ENCODE measurements at regions not wholly inside any gene's neighbourhood (a gene's known extent, or its start where the extent isn't known, plus 50 kb on each side); places are given as distances from the start of the nearest gene placed in this dataset.

DNA sequence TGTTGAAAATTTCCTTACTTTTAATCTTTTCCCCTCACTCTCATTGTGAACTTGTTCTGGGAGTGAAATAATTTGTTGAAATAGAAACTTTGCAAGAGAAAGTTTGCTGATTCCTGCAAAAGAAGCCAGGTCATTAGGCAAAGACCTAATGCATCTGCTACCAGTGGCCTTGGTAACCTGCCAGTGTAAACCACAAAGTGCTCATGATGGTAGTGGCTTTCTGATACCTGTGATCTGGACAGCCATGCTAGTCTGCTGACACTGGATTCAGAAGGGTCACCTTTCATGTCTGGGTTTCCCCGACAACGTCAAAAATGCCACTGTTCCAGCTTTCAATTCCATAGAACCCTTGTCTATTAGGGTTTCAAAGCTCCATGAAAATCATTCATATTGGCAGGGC lies 123.7 kb upstream of the MCTP2 start:
- TF ChIP-seq, protein P1, sequence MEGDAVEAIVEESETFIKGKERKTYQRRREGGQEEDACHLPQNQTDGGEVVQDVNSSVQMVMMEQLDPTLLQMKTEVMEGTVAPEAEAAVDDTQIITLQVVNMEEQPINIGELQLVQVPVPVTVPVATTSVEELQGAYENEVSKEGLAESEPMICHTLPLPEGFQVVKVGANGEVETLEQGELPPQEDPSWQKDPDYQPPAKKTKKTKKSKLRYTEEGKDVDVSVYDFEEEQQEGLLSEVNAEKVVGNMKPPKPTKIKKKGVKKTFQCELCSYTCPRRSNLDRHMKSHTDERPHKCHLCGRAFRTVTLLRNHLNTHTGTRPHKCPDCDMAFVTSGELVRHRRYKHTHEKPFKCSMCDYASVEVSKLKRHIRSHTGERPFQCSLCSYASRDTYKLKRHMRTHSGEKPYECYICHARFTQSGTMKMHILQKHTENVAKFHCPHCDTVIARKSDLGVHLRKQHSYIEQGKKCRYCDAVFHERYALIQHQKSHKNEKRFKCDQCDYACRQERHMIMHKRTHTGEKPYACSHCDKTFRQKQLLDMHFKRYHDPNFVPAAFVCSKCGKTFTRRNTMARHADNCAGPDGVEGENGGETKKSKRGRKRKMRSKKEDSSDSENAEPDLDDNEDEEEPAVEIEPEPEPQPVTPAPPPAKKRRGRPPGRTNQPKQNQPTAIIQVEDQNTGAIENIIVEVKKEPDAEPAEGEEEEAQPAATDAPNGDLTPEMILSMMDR (IDR thresholded peaks at IDR 0.05): no peak
- no peak for ATAC-seq (ENCODE audit: low FRiP score)

DNA sequence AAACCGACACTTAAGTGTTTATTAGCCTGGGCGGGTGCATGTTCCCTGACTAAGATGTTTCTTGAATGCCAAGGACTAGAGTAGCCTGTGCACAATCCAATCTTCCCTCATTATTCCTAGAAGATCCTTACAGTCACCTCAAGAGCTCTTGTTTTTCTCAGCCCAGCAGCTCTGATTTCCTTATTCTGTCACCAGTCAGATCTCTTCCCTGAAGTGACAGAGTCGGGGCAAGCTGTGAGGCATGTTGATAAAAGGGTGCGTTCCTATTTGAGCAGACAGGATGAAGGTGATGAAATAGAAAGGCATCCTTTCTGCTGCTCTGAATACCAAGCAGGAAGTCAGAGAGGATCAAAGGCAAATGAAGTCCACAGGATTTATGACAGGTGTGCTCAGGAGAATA lies 125.6 kb upstream of the MCTP2 start:
- no peak for ATAC-seq (ENCODE audit: low FRiP score)
- TF ChIP-seq, protein P1 (IDR thresholded peaks at IDR 0.05): no peak
- DNase-seq (ENCODE audit: low spot score): no peak

More for the DNA sequence above, 123.7 kb upstream of the MCTP2 start:
- DNase-seq (ENCODE audit: low spot score): no peak

DNA sequence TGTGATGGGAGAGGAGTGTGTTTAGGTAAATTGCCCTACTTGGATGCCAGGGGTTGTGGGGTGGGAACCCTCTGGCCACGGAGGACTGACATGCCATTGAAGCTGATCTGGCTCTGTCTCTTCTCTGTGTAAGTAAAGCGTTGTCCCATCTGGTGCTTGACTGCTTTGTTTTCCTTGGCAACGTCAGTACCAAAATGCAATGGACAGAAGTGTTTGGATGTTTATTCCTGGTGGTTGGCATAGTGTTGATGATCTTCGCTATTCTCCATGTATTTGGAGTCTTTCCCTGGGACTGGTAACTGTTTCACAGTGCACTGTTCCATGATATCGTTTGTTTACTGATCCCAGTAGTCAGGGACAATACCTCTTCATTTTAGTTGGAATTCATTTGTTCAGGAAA lies 130.5 kb upstream of the MCTP2 start:
- no peak for ATAC-seq (ENCODE audit: low FRiP score)
- TF ChIP-seq, protein P1 (IDR thresholded peaks at IDR 0.05): no peak
- no peak for DNase-seq (ENCODE audit: low spot score)

DNA sequence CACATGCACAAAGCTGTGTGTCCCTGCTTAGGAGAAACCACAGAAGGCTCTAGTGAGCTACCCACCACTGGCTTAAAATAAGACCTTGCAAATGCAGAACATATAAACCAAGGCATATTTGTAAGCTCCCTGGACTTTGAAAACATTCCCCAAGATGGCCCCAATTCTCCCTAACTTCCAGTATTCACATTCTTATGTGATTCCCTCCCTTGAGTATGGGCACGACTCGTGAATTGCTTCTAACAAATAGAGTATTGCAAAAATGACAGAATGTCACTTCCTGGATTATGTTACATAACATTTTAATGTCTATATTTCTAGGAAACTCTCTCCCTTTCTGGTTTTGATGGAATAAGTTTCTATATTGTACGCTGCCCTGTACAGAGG lies 131.8 kb upstream of the MCTP2 start:
- ATAC-seq (ENCODE audit: low FRiP score) (no peak), DNase-seq (ENCODE audit: low spot score) (no peak)
- TF ChIP-seq, protein P1 (IDR thresholded peaks at IDR 0.05): no peak

DNA sequence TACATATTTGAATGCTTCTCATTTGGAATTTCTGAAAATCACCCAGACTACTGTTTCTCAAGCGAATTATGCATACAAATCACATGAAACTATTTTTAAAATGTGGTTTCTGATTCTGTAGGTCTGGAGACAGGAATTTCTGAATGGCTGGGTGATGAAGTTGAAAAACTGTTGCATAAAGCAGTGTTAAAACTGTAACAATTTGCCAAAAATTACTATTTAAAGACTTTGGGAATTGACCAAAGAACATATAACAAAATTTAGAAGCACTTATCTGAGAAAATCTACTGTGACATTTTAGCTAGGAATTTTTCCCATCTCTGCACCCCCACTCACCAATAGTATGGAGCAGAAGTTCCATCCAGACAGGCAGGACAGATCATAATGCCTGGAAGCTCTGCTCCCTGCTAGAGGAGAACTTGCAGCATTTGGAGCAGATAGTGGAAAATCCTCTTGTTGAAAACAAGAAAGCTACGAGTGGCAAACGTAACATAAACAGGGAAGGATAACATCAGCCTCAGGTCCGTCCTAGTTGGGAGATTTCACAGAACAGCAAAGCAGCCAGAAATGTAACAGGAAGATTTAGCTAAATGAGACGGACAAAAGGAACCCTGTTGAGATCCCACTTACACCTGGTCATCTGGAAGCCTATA lies 132.3 kb upstream of the MCTP2 start:
- ATAC-seq (ENCODE audit: low FRiP score) (no peak), DNase-seq (ENCODE audit: low spot score) (no peak)
- TF ChIP-seq, protein P1 (IDR thresholded peaks at IDR 0.05): no peak

DNA sequence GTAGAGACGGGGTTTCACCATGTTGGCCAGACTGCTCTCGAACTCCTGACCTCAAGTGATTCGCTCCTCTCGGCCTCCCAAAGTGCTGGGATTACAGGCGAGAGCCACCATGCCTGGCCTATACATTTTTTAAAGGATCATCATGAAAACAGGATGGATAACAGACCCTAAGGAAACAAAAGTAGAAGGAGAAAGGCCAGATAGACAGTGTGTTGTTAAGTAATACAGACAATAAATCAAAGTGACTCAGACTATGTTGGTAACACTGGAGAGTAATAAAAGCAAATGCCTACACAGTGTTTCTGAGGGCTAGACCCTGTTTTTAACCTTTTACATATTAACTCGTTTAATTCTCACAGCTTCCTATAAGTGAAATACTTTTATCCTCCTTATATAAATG lies 133.8 kb upstream of the MCTP2 start:
- ATAC-seq (ENCODE audit: low FRiP score) (no peak), DNase-seq (ENCODE audit: low spot score) (no peak)
- TF ChIP-seq, protein P1 (IDR thresholded peaks at IDR 0.05): no peak

DNA sequence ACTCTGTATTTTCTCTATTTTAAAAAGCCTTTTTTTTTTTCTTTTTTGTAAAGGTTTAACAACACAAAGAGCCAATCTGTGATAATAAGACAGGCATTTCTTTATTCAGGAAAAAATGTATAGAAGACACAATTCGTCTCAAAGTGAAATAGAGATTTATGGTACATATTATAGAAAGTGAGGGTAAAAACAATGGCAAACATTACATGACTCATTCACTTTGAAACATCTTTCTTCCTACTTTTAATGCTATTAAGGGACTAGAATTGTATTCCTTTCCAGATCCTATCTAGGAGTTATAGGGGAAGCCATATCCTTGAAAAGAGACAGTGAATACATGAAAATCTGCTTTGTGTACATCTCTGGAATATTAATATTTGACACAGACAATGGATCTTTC lies 137.1 kb upstream of the MCTP2 start:
- TF ChIP-seq, protein P1 (IDR thresholded peaks at IDR 0.05): no peak
- ATAC-seq (ENCODE audit: low FRiP score) (no peak), DNase-seq (ENCODE audit: low spot score) (no peak)
